ENCODE measurements at regions not wholly inside any gene's neighbourhood (a gene's known extent, or its start where the extent isn't known, plus 50 kb on each side); places are given as distances from the start of the nearest gene placed in this dataset.
"Not testable (repeated sequence)": the region's sequence is repeated elsewhere in the genome, so short reads cannot be mapped to it uniquely, and the experiment has no call there.

DNA sequence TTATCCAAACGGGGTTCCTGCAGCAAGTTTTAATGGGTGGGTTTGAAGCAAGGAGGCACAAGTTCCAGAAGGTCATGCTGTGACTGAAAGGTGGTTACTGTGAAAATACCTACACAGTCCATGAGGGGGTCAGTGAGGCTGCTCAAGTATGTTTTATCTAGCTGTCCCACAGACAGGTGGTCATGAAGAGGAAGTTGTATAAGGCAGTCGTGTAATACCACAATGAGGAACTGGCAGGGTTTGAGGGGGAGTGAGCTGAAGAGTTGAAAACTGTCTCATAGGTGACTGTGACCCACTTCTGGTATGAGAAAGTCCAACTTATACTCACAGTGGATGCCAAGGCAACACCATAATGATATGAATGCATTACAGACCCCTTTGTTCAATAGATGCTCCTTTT lies 856.8 kb downstream of the OTOL1 start:
- DNase-seq: no peak

DNA sequence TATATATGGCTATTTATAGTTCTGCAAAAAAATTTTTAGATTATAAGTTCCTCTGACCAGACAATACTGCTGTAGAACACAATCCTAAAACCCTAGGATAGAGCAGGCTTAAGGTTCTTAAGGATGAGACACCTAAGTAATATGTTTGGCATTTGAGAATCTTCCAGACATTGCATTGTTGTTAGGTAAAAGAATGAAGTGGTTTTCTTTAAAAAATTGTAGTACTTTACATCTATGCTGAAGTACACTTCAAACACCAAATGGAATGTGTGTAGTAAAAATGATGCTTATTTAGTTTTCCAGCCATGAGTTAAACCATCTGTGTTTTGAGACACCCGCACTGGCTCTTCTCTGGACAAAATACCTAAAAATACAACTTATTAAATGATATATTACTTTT lies 857.7 kb downstream of the OTOL1 start:
- no peak for DNase-seq

DNA sequence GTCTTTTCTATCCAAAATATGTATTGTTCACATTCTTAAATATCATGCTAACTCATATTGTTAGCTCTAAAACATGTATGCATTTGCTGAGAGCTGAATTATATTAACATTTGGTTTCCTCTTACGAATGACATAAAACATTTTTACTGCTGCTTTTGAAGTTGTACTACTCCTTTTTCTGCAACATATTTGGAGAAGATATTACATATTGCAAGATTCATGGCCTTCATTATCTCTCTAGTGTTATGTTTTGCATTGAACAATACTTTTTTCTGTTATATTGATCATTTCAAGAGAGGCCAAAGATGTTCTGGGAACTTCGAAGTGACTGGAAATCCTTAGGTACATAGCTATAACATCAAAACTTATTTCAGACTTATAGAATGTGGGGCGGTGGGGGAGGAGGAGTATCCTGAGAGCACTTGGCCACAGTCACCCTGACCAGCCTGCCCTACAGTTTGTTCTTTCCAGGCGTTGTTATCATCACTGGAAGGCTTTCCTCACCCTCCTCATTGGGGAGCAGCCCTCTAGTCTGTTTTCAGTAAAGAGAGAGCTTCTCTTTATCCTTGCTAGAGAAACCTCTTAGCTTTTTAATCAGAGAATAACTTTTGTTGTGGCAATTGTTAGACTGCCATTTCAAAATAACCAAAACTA lies 868.6 kb downstream of the OTOL1 start:
- no peak for DNase-seq

DNA sequence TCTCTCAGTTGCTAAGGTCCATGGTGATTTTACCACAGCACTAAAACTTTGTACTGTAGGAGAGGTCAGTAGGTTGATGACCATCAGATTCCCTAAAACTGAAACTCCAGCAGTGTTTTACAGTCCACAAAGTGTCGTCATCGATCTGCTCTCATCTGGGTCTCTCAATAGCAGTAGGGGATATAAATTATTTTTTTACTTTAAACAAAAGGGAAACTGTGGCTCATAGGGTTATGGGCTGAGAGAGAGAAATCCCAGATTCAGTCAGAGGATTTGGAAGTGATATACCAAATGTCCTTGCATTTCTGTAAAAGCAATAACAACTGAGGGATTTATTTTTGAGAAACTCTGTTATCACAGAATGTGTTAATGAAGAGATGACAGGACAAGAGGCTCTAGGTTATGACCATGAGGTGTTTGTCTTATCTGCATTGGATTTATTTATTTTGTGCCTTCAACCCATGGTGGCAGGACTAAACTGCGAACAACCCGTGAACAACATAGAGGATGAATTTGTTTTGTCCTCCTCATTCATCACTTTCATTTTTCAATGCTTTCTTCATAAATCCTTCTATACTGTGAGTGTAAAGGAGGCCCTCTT lies 869.7 kb downstream of the OTOL1 start:
- no peak for DNase-seq

DNA sequence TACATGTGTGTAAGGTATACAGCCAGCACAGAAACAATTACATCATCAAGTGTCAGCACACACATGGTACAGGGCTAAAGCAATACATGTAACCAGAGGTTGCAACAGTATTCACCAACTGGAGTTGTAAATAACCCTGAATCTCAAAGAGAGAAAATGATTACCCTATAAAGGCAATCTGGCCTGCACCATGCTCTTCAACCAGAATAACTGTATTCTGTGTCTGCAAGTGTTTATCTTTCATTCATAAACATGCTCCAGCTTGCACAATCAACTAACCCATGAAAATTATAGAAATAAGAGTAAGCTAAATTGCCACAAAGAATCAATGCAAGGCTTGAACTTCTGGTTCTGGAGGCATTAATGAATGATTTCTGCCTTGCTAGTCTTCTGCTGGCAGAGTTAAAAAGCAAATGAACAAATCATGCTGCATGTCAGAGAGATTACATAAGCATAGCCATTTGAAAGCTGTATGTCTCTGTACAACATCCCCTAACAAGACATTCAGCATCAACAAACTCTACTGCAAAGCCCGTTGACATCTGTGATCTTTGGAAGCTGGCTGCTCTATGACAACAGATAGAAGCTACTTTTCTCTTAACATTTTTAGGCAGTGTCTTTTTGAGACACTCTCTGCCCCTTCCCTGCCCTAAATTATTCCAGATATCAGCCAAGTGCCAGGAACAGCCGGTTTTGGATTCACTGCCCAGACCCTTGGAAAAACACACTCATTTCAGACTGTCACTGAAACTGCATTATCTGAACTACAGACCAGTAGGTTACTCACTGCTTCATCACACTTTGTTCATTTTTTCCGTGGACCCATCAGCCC lies 871.0 kb downstream of the OTOL1 start:
- no peak for DNase-seq

DNA sequence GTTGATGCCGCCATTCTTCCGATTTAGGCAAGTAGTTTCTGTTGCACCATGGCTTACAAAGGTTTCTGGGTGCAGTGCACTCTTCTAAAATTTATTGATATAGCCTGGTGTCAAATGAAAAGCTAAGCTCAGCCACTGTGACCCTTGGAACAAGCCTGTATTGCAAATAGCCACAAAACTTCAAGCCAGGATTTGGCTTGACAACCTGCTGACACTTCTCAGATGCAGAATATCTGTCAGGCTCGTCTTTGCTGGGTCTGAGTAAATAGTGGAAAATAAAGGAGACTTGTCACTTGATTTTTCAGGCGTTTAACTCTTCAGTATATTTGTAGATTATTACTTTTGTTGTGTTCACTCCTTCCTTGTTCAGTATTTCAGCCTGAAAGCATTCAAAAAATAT lies 871.8 kb downstream of the OTOL1 start:
- DNase-seq: no peak

DNA sequence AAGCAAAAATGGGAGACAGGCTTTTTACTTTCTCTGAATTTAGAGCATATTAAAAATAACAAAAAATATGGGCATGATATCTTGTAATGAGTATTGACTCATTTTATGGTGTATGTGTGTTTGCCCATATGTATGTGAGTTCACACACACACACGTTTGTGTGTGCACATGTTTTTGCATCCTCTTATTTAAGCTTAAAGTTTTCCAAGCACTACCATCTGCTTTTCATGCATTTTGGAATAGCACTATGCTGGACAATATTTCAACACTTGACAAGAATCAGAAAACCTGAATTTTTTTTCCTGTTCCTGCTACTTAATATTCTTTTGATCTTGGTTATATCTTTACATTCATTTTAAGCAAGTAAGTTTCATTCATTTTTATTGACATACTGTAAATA lies 872.7 kb downstream of the OTOL1 start:
- DNase-seq: no peak

DNA sequence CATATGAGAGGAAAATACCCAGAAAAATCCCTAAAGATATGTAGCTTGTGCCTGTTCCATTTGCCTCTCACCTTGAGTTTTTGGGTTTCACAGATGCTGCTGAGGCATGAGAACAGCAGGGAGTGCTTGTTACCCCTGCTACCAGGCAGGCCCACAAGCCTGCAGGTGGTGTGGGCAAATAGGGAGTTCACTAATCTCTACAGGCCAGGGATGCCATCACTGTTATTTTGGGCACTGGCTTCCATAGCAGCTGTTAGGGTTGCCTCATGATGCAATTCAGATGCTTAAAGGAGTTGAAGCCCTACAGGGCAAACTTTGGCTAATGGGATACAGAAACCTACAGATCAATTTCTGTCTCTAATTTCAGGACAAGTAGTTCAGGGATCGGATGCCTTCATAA lies 873.5 kb downstream of the OTOL1 start:
- DNase-seq: no peak

DNA sequence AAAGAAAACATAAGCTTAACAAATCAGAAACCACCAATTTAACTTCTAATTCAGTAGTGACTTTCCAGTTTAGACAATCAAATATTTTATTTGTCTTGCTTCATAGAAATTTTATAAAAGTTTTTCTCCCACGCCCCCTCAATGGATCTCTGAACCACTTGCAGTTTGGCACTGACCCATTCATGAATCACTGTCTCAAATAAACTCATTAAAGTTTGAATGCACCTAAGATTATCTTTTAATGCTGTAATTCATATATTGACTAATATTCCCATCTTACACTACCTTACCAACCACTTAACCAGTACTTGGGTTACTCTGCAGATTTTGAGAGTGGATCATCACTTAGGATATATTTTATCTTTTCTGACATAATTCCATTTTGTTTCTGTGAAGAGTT lies 880.2 kb downstream of the OTOL1 start:
- no peak for DNase-seq

DNA sequence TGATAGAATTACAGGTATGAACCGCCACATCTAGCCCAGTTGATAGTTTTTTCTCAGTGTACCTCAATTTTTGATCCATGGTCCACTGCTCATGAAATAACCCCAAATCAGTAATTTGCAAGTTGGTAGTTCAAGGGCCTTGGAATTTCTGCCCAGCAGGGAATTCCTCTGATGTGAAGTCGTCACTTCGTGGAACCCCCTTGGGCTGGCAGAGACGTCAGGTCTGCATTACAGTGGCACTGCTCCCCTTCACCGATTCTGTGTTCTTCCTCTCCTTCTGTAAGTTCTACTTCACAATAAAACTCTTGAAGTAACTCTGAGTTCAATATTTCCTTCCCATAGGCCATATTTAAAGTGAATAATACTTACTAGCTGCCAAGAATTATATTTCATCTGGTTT lies 881.0 kb downstream of the OTOL1 start:
- no peak for DNase-seq

DNA sequence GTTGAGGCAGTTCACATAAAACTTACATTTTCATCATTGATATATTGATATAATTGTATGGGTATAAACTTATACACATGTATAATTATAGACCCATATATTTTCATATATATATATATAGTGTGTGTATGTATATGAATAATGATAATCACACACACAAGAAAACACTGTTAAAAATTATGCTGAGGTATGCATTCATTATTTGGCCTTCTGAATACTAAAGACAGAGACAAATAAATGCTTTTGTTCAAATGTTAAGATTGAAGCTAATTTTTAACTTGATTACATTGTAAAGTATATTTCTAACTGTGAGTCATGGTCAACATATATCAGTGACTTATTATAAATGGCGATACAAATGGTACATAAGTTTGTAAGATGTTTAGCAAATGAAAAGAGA lies 888.8 kb downstream of the OTOL1 start:
- DNase-seq: no peak

DNA sequence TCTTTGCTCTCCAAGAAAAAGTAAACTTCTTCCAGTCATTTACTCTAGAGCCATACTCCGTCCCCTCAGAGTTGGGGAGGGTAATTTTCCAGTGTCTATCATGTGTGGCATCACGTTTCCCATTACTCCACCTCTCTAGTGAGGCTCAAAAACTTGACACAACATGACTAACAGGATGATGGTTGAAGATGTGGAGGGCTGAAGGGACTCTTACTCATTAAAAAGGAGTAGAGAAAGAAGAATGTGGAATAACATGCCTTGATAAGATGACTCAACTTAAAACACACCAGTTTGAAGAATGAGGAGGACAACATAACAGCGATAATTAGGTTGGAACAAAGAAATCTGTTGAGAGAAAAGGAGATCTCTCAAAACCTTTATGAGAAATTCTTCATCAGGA lies 894.3 kb downstream of the OTOL1 start:
- no peak for DNase-seq

DNA sequence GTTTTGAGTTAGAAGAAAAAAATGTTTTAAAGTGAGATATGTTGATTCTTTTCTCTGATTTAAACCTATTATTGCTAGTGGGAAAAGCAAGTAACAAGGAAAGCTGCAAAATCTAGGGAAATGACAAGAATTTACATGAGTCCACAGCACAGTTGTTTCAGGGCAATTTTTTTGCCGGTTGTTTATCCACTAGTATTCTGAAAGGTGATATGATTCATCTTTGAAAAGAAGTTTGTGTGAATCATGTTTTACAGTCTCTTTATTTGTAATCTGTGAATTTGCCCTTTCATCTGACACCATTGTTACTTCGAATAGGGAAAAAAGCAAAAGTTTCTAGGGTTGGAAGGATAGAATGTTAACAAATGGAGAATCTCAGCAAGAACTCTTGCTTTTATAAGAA lies 894.7 kb downstream of the OTOL1 start:
- DNase-seq: no peak

DNA sequence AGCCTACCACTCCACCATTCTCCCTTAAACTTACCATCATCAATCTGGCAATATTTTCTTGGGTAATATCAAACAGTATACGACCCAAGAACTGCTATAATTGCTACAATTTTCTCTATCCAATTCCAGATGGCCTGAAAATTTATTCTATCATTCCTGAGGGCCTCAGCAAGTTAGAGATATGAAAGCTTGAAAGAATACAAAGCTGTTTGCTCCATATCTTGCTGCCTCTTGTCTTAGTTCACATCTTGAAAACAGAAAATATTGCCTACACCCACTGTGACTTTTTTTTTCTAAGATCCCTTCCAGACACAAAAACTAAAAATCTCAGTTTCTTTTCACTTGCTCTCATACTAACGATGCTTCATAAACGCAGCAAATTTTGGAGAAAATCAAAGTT lies 898.9 kb downstream of the OTOL1 start:
- DNase-seq: no peak

DNA sequence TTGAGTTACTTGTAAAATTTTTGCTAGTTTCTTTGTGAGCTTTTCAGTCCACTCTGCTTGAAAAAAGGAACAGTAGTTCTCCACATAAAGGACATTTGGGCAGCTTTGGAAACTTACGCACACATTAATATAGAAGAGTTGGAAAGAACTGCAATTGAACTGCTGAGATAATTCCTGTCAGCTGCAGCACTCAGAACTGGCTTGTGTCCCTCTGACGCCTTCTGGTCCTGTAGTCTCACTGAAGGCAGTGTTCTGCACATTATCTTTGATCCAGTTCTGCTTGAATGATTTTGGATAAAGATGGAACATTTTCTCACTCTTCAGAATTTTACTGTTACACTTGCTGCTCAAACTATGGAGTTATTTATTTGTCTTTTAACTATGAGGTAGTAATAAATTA lies 901.9 kb downstream of the OTOL1 start:
- DNase-seq: no peak

DNA sequence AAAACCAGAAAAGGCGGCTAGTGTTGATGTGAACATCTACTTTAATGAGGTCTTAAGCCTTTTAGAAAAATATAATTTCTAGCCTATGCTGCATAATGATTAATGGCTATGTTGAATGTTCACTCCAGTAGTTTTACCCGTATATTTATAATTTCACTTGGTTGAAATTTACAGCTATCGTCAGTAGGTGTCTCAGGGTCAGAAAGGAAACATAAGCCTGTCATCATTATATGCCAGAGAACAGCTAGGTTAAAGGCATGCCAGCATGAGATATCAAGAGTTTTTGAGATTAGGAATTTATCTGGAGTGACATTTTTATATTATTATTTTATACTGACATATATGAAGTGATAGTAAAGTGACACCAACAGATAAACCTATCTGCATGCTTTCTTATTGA lies 904.1 kb downstream of the OTOL1 start:
- DNase-seq: no peak

DNA sequence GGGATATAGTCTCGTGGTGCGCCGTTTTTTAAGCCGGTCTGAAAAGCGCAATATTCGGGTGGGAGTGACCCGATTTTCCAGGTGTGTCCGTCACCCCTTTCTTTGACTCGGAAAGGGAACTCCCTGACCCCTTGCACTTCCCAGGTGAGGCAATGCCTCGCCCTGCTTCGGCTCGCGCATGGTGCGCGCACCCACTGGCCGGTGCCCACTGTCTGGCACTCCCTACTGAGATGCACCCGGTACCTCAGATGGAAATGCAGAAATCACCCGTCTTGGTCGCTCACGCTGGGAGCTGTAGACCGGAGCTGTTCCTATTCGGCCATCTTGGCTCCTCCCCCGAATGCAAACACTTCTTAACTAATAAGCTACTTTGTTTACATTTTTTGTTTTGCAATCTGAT lies 914.9 kb downstream of the OTOL1 start:
- not testable (repeated sequence) for DNase-seq

DNA sequence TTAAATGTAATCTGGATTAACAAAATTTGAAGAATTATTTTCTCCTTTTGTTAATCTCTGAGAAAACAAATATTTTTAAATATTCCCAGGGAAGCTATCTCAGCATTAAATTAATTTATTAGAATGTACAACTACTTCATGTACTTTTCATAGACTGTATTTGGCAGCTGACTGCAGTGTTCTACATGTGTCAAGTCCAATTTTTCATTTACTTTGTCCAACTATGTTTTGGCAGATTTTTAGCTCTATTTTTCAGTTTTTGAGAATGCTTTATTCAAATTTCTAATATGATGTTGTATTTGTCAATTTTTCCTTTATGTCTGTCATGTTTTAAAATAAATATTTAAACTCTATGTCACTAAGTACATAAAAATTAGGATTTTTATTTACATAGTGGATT lies 925.1 kb downstream of the OTOL1 start:
- no peak for DNase-seq

DNA sequence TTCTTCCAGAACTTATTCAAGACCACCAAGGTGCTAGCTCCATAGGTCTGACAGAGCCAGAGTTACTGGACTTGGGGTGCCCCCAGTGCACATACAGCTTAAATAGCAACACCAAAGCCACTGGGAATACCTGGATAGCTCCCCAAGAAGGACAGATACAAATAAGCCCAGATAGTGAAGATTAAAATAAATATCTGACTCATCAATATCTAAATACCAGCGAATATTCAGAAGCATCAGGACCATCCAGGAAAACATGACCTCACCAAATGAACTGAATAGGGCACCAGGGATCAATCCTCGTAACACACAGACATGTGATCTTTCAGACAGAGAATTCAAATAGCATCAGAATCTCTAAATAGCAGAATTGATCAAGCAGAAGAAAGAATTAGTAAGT lies 931.6 kb downstream of the OTOL1 start:
- no peak for DNase-seq

DNA sequence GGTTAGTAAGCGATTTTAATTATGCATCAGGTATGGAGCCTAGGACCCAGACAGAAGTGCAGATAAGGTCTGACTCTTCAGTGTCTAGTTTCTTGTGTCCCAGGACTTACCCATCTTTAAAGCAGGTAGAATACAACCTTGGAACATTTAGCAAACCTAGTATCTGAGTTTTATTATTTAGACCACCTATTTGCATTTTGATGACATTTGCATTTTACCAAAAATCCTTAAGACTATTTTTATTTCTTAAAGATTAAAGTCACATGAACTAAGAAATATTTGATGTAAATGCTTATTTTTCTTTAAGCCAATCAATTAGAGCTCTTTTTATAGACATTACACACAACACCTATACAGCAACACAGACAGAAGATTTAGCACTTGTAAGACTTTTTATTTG lies 939.1 kb downstream of the OTOL1 start:
- DNase-seq: no peak

DNA sequence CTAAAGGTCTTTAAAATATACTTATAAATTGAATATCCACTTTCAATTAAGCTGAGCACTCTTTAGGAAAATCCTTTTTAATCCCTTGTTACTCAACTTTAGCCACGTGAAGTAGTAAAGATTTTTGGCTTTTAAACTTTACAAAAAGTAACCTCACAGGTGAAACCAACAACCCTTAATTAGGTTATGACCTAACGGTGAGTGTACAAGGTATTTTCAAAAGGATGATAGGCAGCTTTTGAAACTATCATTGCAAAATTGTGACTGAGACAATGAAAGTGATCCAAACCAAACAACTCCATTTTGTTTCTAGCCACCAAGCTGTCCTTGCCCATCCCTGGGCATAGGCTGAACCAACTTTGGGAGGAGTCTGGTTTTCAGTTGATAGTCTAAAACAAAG lies 940.2 kb downstream of the OTOL1 start:
- DNase-seq: no peak

DNA sequence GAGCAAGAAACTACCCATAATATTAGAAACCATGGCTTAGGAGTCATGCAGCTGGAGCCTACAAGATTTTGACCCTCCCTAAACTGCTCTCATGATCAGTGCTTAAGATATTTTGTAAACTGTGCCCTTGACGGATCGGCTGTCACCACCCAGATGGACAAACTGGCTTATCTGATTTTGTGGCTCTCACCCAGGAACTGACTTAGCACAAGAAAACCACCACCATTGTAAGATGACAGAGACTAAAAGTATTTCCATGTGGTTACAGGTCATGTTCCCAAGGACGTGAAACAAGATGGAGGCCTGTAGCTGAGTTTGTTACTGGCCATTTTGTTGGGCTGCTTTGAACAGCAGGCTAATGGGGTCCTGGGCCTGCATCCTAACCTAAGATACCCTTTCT lies 940.9 kb downstream of the OTOL1 start:
- no peak for DNase-seq

DNA sequence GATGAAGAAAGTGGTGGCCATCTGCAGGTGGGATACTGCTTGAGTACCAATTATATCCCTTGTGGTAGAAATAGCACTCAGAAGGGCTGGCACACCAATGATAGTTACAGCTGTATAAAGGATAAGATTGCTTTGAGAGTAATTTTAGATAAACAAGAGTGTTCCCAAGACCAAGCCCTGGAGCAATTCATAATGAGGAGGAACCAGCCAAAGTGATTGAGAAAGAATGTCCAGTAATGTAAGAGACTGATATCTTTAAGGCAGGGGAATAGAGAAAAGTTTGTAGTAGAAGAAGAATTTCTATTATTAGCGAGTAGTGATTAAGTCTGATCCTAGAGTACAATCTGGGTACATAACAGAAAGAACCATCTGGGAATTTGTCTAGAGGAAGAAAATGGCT lies 945.1 kb downstream of the OTOL1 start:
- DNase-seq: no peak

DNA sequence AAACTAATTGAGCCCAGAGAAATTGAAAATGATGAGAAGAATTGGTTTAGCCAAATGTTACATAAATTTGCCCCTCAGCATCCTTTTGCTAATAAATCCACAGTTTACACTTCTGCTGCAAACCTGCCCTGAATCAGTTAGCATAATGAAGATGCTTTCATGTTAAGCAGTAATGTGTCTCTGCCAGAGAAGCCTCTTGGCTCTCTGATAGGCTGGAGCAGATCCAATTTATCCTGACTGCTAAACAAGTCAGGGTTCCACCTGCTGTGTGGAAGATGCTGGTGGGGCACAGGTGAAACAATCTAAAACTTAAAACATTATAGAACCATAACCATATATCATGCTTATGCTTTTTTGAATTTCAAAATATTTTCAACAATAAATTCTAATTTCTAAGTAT lies 946.8 kb downstream of the OTOL1 start:
- DNase-seq: no peak

DNA sequence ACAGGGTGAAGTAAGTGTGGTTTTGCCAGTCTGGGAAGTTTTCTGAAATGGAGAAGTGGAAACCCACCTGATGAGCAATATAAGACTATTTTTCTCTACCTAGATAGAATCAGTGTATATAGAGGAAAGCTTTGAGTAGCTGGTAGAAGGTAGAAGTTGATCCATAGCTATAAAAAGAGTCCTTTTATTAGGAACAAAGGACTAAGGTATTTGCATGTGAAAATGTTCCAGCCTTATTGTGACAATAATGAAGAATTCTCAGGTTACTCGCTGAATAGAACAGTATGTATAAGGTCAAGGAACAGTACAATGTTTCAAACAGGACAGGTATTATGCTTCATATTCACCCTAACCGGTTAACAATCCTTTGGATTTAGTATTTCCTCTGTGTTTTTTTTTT lies 972.2 kb downstream of the OTOL1 start:
- DNase-seq: no peak
